IPS DF 19.7 (cell line): ENCODE measurements at regions not wholly inside any gene's neighbourhood (a gene's known extent, or its start where the extent isn't known, plus 50 kb on each side); places are given as distances from the start of the nearest gene placed in this dataset.
"Not testable (repeated sequence)": the region's sequence is repeated elsewhere in the genome, so short reads cannot be mapped to it uniquely, and the experiment has no call there.

Source experiments
- DNase-seq: peaks from one replicate; pipeline ENCODE4 v3.0.0-alpha.2; 2013; ENCODE audit warnings: low read depth, low spot score

DNA sequence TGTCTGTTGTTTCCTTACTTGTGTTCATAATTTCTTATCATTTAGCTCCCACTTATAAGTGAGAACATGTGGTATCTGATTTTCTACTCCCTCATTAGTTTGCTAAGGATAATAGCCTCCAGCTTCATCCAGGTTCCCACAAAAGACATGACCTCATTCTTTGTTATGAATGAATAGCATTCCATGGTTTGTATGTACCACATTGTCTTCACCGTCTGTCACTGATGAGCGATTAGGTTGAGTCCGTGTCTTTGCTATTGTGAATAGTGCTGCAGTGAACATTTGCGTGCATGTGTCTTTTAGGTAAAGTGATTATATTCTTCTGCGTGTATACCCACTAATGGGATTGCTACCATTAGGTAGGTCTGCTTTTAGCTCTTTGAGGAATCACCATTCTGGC, 624.3 kb upstream of the EPHA5 start:
- no peak for DNase-seq

DNA sequence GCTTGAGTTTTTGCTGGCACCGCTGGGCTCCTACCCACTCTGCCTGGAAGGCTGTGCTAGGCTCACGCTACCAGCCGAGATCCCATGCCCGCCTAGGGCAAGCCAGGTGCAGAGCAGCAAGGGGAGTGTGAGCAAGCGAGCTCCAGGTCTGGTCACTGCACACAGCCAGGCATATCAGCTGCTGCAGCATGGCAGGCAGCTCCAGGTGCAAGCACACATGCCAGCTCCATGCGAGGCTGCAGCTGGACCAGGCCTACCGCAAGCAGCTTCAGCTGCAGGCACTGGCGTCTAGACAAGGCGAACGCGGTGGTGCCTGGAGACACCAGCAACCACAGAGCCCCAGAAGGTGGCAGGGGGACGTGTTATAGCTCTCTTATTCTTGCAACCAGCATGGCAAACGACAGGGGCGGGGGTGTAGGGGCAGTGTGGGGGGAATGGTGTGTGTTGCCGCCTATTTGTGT, 614.7 kb upstream of the EPHA5 start:
- DNase-seq = no peak

DNA sequence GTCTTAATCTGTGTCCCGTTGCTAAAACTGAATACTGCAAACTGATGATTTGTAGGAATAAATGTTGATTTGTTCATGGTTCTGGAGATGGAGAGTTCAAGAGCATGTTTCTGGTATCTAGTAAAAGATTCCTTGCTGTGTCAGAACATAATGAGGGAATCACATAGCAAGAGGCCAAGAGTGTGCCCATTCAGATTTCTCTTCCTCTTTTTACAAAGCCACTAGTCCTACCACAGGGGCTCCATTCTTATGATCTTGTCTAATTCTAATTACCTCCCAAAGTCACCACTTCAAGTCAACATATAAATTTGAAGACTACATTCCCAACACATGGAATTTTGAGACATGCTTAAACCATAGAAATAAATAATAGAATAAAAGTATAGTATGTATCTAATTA, 608.8 kb upstream of the EPHA5 start:
- DNase-seq = no peak

DNA sequence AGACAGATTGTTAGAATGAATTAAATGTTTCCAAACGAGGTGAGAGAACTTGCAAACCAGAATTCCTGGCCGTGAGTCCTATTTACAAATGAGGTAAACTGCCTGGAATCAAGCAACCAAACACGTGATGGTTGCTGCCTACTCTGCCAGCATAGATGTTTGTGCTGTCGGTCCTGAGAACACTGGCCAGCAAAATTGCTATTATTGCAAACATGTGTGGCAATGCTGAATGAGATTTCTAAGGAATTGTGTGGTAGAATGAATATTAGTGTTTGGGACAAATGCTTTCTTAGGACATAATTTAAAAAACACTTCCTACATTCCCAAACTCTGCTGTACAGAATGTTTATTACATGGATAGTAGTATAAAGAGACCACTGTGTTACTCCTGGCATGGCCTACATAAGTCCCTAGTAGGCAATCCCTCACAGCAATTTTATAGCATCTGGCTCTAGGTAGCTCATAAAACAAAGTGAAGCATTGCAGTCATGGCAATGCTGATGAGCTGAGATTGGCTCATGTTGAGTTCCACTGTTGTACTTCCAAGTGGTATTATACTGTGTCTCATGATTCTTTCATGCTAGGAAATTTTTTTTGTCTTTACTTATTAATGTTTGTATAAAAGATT, 605.2 kb upstream of the EPHA5 start:
- DNase-seq = no peak

GRCh38 chr4:66273110-66273509, 602.8 kb upstream of the EPHA5 start:
- DNase-seq = no peak

DNA sequence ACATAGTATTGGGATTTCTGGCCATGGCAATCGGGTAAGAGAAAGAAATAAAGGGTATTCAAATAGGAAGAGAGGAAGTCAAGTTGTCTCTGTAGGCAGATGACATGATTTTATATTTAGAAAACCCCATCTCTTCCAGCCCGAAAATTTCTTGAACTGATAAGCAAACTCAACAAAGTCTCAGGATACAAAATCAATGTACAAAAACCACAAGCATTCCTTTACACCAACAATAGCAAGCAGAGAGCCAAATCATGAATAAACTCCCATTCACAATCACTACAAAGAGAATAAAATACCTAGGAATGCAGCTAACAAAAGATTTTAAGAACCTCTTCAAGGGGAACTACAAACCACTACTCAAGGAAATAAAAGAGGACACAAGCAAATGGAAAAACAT, 600.1 kb upstream of the EPHA5 start:
- DNase-seq = not testable (repeated sequence)

- not testable (repeated sequence) for DNase-seq
These were observed 596.3 kb upstream of the EPHA5 start for GRCh38 chr4:66266554-66266953.

DNA sequence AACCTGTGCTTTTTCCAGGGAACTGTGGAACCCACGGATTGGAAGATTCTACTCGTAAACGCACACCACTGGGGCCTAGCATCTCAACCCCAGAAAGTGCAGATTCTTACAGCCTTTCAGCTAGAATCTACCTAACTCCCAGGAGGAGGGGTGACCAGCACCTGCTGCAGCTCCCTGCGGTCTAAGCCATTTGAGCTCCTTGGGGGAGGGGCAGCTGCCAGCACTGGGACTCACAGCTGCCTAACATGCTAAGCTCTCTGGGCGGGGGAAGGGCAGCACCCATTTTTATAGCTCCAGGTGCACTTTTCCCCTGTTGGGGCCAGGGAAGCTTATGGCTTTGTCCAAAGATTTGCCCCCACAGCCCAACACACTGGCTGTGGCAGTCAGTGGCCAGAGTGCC, 595.7 kb upstream of the EPHA5 start:
- no peak for DNase-seq

GRCh38 chr4:66252291-66252690, 582.0 kb upstream of the EPHA5 start:
- no peak for DNase-seq

GRCh38 chr4:66246643-66247042, 576.4 kb upstream of the EPHA5 start:
- DNase-seq = no peak

DNA sequence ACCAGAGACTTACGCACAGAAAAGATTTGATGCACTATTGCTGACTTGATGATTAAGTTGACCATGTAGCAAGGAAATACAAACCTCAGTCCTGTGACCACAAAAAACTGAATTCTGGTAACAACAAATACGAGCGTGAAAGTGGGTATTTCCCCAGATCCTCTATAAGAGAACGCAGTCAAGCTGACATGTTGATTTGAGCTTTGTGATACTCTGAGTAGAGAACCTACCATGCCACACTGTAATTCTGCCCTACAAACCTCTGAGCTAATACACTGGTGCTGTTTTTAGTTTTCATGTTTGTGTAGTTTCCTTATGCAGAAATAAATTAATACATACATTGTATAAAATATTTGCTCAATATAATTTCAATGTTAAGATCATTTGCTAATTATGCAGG, 565.6 kb upstream of the EPHA5 start:
- no peak for DNase-seq

DNA sequence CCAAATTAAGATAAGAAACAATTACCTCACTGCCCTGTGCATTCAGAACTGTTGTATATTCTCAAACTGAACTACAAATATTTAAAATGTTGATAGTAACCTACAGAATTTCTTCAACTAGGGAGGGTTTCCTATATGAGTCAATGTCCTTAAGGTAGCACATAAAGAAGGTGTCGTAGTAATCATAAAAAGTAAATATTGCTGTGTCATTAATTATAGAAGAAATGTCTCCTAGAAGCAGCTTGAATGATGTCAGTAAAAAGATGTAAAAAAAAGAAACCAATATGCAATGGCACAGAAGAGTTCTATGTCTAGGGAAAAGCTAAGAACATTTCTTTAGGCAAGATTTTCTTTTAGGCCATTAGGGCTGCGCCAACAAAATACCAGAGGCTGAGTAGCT, 559.6 kb upstream of the EPHA5 start:
- no peak for DNase-seq

- no peak for DNase-seq
These were observed 555.2 kb upstream of the EPHA5 start for GRCh38 chr4:66225539-66225938.

DNA sequence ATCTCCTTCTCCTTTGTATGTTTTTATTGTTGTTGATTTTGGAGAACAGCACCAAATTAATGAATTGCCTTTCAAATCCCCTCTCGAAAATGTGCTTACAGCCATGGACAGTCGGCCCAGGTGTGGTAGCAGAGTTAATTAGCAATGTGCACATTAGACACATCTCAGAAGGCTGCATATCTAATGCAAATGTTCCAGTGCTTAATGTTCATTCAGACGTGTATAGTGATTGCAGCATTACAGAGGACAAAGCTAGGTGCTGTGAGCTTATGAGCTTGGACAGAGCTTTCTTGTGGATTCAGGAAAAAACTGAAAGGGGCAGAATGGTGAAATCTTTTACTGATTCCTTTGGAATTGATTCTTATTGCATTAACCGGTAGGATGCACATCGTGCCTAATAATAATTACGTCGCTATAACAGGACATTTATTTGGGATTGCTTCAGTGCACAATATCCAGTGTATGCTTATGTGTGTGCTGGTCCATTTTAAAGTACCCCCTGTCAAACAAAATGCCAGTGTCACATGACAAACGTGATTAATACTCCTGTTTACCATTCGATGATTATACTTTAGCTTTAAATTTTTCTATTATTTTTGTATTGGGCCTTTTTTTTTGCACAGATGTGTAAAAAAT, 552.9 kb upstream of the EPHA5 start:
- no peak for DNase-seq

GRCh38 chr4:66219401-66219800, 549.1 kb upstream of the EPHA5 start:
- no peak for DNase-seq

DNA sequence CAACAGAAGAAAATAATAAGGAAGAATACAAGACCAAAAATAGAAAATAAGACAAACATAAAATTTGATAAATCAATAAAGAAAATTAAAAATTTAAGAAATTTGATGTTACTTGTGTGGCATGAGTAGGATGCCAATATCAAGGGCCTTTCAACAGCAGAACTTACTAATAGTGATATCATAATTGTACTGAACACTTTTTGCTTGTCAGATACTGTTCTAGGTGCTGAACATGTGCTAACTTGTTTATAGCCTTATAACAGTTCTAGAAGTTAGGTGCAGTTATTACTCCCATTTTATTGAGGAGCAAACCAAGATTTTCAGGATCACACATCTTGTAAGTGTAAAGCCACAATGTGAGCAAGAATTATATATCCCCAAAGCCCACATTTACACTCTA, 546.0 kb upstream of the EPHA5 start:
- no peak for DNase-seq

GRCh38 chr4:66212489-66212888, 542.2 kb upstream of the EPHA5 start:
- no peak for DNase-seq

- no peak for DNase-seq
These were observed 534.4 kb upstream of the EPHA5 start for GRCh38 chr4:66204534-66205247.

GRCh38 chr4:66202870-66203269, 532.6 kb upstream of the EPHA5 start:
- DNase-seq = no peak

- no peak for DNase-seq
These were observed 527.2 kb upstream of the EPHA5 start for GRCh38 chr4:66197451-66197850.

DNA sequence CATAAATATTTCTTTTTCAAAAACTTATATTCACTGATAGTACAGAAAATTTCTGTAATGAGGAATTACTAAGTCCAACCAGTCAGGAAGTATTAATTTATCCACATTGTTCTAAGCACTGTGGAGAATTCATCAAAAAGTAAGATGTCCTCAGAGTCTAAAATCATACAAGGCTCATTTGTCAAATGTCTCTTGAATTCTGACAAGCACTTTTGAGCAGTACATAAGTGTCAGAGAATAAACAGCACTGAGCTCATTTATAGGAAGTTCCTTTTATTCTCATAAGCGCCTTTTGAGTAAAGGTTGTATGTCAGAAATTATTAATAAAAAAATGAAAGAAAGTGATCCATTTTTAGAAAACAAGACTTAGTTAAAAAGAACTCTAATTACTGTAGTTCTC, 523.2 kb upstream of the EPHA5 start:
- no peak for DNase-seq

GRCh38 chr4:66187175-66187720, 517.0 kb upstream of the EPHA5 start:
- no peak for DNase-seq

- DNase-seq = no peak
These were observed 515.8 kb upstream of the EPHA5 start for GRCh38 chr4:66186095-66186494.
